ENCODE measurements at regions not wholly inside any gene's neighbourhood (a gene's known extent, or its start where the extent isn't known, plus 50 kb on each side); places are given as distances from the start of the nearest gene placed in this dataset.
"Not testable (repeated sequence)": the region's sequence is repeated elsewhere in the genome, so short reads cannot be mapped to it uniquely, and the experiment has no call there.

DNA sequence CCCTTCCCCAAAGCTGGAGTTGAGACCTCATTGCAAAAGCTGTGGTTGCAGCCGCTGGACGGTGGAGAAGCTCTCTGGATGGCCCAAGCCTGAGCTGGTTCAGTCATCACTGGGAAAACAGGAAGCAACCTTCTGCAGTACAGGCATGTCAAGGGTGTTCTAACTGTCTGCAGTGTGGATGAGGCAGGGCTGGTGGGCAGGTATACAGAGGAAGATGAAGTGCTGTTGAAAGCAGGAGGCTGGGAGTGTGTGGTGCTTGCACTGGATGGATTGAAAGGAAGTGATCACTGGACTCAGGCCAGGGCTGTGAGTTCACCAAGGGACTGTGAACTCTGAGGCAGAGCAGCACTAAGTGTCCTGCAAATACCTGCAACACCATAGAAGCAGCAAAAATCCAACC, 89.0 kb upstream of the NOX3 start:
- no peak for DNase-seq

DNA sequence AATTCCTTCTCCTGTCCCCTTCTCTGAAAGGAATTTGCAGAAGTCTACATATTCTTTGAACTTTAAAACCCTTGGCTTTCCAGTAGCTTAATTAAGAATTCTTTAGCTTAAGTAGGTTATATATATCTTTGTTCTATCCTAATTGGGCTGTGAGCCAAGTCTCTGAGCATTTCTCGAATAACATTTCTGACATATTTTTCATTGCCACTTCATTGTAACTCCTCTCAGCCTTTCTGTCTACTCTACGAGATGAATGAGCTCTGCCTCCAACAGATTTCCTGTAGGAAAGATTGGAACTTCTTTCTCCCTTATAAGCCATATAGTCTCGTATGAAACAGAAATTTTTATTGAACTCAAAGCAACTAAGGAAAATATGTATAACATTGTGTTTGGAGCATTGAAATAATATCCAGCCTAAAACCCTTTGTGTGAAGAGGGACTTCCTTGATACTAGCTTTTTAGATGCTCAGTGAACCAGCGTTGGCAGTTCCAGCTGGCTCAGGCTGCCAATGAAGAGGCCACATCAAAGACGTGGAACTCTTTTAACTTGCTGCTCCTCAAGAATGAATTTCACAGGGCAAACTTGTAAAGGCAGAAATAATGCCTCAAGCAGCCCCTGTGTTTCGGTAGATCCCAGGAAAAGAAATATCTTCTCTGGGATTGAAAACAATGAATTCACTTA, 87.7 kb upstream of the NOX3 start:
- DNase-seq, result no peak

GRCh38 chr6:155542036-155542435, 86.4 kb upstream of the NOX3 start:
- DNase-seq, result no peak

GRCh38 chr6:155538708-155539390, 83.2 kb upstream of the NOX3 start:
- no peak for DNase-seq

DNA sequence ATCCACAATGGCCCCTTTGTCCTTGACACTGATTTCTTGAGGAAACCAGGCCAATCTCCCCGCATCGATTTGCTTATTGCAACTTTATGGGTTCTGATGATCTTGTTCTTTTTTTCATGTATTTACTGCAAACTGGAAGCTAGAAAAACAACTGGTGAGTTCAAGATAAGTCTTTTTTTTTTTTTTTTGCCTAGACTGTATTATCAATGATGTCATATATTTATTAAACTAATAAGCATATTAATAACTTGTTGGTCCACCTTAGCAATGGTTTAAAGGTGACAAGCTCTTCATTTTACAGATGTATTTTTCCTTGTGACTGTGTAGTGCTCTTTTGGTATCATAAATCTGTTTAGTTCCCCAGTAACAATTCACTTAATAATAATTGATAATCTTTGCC, 79.0 kb upstream of the NOX3 start:
- DNase-seq, result no peak

DNA sequence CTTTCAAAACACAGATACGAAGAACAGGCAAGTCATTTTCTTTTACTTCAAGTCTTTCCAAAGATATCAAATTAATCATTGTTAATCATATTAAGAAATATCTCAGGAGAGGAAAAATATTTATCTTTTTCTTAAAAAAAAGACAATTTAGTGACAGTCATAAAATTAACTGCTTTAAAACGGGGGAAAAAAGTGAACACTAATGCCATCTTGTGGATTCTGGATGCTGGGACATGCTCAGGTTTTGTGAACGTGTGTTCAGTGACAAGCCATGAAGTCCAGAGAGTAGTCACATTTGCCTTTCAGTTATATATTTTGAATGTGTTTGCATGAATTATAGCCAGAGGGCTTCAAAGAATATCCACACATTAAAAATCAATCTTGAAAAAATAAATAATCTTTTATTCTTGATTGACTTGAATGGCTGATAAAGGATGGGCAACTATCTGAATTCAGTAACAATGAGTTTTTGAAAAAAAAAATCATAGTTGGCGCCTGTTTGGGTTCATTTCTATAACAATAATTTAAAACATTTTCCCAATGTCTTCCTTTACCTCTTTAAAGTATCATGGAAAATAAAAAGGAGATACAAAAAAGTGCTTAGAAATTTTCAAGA, 74.7 kb upstream of the NOX3 start:
- DNase-seq, result no peak

GRCh38 chr6:155529814-155530213, 74.2 kb upstream of the NOX3 start:
- DNase-seq, result not testable (repeated sequence)

GRCh38 chr6:155528982-155529453, 73.4 kb upstream of the NOX3 start:
- no peak for DNase-seq

GRCh38 chr6:155528335-155528734, 72.7 kb upstream of the NOX3 start:
- no peak for DNase-seq

DNA sequence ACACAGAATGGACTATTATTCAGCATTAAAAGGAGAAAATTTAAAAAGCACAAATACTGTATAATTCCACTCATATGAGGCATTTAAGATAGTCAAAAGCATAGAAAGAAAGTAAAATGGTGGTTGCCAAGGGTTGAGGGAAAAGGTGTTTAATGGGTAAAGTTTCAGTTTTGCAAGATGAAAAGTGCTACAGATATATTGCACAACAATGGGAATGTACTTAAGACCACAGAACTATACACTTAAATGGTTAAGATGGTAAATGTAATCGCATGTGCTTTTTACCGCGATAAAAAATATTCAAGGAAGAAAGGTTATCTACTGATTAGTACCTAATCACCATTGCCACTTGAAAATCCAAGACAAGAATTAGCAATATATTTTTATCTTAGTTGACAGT, 71.8 kb upstream of the NOX3 start:
- no peak for DNase-seq

DNA sequence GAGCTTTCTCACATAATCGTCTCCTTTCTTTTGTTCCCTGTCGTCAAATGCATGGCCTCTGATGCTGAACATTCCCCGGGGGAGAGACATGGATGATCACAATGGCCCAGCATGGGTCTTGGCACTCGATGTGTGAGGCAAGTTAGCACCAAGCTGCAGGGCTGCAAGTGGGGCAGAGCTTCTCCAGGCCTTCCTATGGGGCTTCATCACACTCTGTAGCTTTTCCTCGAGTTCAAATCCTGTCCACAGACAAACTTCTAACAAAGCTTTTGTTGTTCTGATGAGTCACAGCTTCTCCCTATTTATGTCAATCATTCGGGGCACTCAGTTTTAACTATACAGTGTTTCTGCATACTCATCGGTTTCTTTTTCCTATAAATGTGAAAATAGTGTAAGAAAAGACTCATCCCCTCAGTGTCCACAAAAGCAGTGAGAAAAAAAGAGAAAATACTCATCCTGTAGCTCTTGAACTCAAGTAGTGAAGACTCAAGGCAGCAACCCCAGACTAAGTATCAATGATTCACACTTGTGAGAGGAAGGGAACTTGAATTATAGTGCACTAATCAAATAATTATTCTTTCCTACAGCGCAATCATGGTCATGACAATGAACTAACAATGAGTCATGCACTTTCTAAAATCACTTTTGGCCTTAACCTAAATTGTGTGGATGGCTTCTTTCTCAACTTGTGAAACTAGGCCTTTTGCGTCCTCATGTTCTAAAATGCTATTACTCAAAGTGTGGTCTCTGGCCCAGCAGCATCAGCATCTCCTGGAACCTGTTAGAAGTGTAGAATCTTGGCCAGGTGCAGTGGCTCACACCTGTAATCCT, 68.4 kb upstream of the NOX3 start:
- DNase-seq, result no peak

DNA sequence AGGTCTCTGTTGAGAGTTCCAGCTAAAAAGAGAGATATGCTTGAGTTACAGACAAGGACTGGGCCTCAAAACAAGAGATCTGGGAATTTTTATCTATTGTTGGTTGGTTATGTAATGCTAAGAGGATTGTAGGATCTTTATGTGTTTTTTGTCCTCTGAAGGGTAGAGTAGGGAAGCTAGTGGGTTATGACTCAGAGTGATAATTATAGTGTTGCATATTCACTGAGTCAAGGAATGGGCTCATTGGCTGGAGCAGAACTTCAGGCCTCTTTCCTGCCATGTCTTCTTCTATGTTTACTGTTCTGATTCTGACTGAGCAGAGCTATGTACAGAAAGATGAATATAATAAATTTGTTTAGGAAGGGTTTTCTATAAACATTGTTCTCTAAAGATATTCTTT, 66.1 kb upstream of the NOX3 start:
- DNase-seq, result no peak

DNA sequence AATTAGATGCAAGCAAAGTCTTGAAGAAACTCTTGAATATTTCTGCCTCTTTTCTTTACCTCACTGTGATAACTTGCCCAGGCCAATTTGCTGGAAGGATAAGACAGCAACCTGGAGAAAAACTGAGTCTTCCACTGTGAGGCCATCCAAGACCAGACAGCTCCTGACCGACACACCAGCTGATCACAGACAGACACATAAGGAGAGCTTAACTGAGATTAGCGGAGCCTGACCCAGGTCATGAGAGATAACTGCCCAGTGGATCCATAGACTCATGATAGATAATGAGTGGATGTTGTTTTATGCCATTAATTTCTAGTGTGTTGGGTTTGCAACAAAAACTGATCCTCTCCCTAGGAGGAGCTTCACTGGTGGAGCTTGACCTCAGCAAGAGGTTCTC, 64.4 kb upstream of the NOX3 start:
- no peak for DNase-seq

DNA sequence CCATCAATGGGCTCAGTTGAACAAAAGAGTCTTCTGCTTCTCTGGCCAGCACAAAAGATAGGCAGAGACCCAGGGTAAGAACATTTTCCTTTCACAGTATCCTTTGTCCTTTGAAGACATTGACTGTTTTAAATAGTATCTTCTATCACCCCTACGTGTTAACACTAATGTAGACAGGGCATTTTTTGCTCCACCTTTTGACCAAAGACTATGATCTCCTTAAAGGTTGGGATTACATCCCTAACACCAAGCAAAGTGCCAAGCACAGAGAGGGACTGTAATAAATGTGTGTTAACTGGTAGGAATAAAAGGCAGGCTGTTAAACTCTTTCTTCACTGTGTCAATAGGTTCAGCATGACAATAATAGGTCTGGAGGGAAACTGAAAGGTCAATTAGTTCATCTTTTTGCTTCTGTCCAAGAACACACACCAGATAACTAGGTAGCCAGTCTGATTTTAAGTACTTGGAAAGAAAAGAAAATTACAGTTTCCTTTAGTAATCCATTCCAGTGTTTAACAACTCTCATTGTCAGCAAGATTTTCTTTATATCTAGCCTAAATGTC, 63.6 kb upstream of the NOX3 start:
- DNase-seq, result no peak

DNA sequence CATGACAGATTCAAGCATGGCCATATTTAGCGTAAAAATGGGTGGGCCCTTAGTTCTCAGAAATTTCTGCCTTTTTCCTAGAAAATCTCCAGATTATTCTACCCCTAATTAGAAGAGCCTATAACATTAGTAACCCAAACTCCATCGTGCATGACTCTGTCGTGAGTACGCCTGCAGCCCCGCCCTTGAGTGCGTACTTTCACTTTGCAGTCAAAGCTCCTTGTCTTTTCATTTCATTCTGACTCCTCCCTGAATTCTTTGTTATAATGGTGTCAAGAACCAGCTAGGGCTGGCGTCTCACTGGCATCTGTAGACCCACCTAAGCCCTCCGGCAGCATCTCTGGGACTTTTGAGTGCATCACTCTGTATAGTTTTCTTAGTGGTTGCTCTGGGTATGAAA, 61.7 kb upstream of the NOX3 start:
- DNase-seq, result no peak

- DNase-seq, result no peak
These were observed 55.2 kb upstream of the NOX3 start for GRCh38 chr6:155510879-155511278.

GRCh38 chr6:155509743-155510475, 54.3 kb upstream of the NOX3 start:
- DNase-seq, result no peak

GRCh38 chr6:155505608-155505989, 50.0 kb upstream of the NOX3 start:
- DNase-seq, result no peak
